ENCODE measurements at regions not wholly inside any gene's neighbourhood (a gene's known extent, or its start where the extent isn't known, plus 50 kb on each side); places are given as distances from the start of the nearest gene placed in this dataset.

DNA sequence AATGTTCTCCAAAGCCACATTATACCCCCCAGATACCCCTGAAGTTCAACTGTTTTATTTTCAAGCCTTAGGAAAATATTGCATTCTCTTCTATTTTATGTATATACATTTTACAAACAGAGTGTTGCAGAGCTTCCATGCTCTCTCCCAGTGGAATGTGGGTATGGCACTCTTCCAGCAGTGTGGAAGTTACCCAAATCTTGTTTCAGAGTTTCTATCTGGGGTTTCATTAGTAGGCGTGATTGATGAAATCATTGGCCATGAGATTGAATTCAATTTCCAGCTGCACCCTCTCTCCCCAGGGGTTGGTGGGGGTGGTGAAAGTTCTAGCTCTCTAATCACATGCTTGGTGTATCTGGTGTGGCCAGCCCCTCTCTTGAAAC is 350.4 kb downstream of the RPS24 start:
- Histone ChIP-seq H3K9ac (ENCODE audit: low read length) (no peak overlapping the region), H3K27ac (ENCODE audit: low read depth, low read length) (no peak overlapping the region), H3K9me3 (ENCODE audit: control insufficient read depth in 1 of 2, insufficient read depth in 1 of 2, low read depth in 1 of 2, low read length in 2 of 2) (no peaks in the 10 kb centered on the region), H4K20me1 (ENCODE audit: insufficient read depth) (no peaks in the 10 kb centered on the region), H3K27me3 (ENCODE audit: insufficient read depth, low read length) (peaks cover 47% of the 10 kb centered on the region), H3K79me2 (ENCODE audit: insufficient read depth, low read length) (no peaks in the 10 kb centered on the region), H3K4me1 (ENCODE audit: control insufficient read depth in 1 of 2, insufficient read depth in 2 of 2, low read length in 2 of 2) (no peaks in the 10 kb centered on the region), H2AFZ (ENCODE audit: low read depth, low read length, poor library complexity, severe bottlenecking) (no peak overlapping the region), H3K36me3 (ENCODE audit: control insufficient read depth in 1 of 2, insufficient read depth in 2 of 2, low read length in 2 of 2) (no peaks in the 10 kb centered on the region), H3K9me2 (ENCODE audit: insufficient read depth) (no peaks in the 10 kb centered on the region), H3K4me2 (ENCODE audit: low read length) (no peak overlapping the region), H3K4me3 (replicated peaks in 1 of 2; ENCODE audit: low read depth in 1 of 2, low read length in 2 of 2) (no peak overlapping the region)
- ChIA-PET CTCF (no interaction called here), RAD21 (ENCODE audit: low non-redundant PET in 1 of 2, low total read pairs in 2 of 2, uncharacterized antibody in 2 of 2, unreplicated experiment in 2 of 2) (no interaction called here), POLR2A (no interaction called here)
- TF ChIP-seq JUND (IDR thresholded peaks at IDR 0.05) (no peak), TCF7L2 (IDR thresholded peaks at IDR 0.05; ENCODE audit: borderline replicate concordance, extremely low read depth, insufficient read depth, insufficient read length) (no peak)
- BruUV-seq (replicated peaks) = no TSS peak
- intact Hi-C loops (cut with micrococcal nuclease) = no loop called here
- ATAC-seq (no peak), DNase-seq (ENCODE audit: low read depth, low spot score) (no peak)

DNA sequence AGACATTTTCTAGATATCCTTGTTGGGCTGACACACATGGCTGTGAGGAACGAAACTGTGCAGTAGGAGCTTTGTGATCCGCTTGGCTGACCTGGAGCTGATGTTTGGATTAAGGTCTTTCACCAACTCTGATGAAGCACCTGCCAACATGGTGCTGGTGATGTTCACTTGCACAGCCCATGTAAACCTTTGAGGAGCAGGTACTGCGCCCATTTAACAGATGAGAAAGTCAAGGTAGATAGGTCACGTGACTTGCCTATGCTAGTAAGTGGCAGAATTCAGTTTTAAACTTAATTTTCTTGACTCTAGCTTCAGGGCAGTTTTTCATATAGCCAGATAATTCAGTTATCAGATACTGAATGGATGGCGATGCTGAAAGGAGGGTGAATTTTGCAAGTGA is 351.9 kb downstream of the RPS24 start:
- ATAC-seq = no peak
- peaks cover 50% of the 10 kb centered on the region for H3K27me3 ChIP-seq (ENCODE audit: insufficient read depth, low read length)

More for the DNA sequence above, 351.9 kb downstream of the RPS24 start:
- no peak overlapping the region for H3K4me2 ChIP-seq (ENCODE audit: low read length)
- ChIA-PET CTCF (no interaction called here), RAD21 (ENCODE audit: low non-redundant PET in 1 of 2, low total read pairs in 2 of 2, uncharacterized antibody in 2 of 2, unreplicated experiment in 2 of 2) (no interaction called here), POLR2A (no interaction called here)
- DNase-seq (ENCODE audit: low read depth, low spot score) = no peak
- BruUV-seq (replicated peaks) = no TSS peak
- no peaks in the 10 kb centered on the region for H3K9me2 ChIP-seq (ENCODE audit: insufficient read depth)
- no peaks in the 10 kb centered on the region for H3K4me1 ChIP-seq (ENCODE audit: control insufficient read depth in 1 of 2, insufficient read depth in 2 of 2, low read length in 2 of 2)
- no peak overlapping the region for H2AFZ ChIP-seq (ENCODE audit: low read depth, low read length, poor library complexity, severe bottlenecking)
- no peak overlapping the region for H3K9ac ChIP-seq (ENCODE audit: low read length)
- TF ChIP-seq, protein P1, sequence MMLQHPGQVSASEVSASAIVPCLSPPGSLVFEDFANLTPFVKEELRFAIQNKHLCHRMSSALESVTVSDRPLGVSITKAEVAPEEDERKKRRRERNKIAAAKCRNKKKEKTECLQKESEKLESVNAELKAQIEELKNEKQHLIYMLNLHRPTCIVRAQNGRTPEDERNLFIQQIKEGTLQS (IDR thresholded peaks at IDR 0.05) = no peak
- TF ChIP-seq, protein P2, sequence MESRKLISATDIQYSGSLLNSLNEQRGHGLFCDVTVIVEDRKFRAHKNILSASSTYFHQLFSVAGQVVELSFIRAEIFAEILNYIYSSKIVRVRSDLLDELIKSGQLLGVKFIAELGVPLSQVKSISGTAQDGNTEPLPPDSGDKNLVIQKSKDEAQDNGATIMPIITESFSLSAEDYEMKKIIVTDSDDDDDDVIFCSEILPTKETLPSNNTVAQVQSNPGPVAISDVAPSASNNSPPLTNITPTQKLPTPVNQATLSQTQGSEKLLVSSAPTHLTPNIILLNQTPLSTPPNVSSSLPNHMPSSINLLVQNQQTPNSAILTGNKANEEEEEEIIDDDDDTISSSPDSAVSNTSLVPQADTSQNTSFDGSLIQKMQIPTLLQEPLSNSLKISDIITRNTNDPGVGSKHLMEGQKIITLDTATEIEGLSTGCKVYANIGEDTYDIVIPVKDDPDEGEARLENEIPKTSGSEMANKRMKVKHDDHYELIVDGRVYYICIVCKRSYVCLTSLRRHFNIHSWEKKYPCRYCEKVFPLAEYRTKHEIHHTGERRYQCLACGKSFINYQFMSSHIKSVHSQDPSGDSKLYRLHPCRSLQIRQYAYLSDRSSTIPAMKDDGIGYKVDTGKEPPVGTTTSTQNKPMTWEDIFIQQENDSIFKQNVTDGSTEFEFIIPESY (IDR thresholded peaks at IDR 0.05; ENCODE audit: extremely low read depth, insufficient replicate concordance, low read length) = no peak
- TF ChIP-seq, protein P3, sequence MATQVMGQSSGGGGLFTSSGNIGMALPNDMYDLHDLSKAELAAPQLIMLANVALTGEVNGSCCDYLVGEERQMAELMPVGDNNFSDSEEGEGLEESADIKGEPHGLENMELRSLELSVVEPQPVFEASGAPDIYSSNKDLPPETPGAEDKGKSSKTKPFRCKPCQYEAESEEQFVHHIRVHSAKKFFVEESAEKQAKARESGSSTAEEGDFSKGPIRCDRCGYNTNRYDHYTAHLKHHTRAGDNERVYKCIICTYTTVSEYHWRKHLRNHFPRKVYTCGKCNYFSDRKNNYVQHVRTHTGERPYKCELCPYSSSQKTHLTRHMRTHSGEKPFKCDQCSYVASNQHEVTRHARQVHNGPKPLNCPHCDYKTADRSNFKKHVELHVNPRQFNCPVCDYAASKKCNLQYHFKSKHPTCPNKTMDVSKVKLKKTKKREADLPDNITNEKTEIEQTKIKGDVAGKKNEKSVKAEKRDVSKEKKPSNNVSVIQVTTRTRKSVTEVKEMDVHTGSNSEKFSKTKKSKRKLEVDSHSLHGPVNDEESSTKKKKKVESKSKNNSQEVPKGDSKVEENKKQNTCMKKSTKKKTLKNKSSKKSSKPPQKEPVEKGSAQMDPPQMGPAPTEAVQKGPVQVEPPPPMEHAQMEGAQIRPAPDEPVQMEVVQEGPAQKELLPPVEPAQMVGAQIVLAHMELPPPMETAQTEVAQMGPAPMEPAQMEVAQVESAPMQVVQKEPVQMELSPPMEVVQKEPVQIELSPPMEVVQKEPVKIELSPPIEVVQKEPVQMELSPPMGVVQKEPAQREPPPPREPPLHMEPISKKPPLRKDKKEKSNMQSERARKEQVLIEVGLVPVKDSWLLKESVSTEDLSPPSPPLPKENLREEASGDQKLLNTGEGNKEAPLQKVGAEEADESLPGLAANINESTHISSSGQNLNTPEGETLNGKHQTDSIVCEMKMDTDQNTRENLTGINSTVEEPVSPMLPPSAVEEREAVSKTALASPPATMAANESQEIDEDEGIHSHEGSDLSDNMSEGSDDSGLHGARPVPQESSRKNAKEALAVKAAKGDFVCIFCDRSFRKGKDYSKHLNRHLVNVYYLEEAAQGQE (IDR thresholded peaks at IDR 0.05; ENCODE audit: low read depth) = no peak
- TF ChIP-seq CEBPB (IDR thresholded peaks at IDR 0.05; ENCODE audit: low read depth) = no peak
- no peak for TF ChIP-seq ZFX (IDR thresholded peaks at IDR 0.05)
- TF ChIP-seq YY1 (IDR thresholded peaks at IDR 0.05; ENCODE audit: extremely low read depth, insufficient replicate concordance, low read depth, low read length) = no peak
- no peak for TF ChIP-seq EZH2 (IDR thresholded peaks at IDR 0.05)
- TF ChIP-seq FOSL1 (IDR thresholded peaks at IDR 0.05; ENCODE audit: low read depth) = no peak
- TF ChIP-seq ELF1 (IDR thresholded peaks at IDR 0.05; ENCODE audit: borderline replicate concordance, low read depth) = no peak
- TF ChIP-seq EGR1 (IDR thresholded peaks at IDR 0.05; ENCODE audit: low read depth) = no peak
- TF ChIP-seq POLR2AphosphoS5 (IDR thresholded peaks at IDR 0.05; ENCODE audit: low read depth, low read length) = no peak
- no peak for TF ChIP-seq JUND (IDR thresholded peaks at IDR 0.05)
- no peaks in the 10 kb centered on the region for H4K20me1 ChIP-seq (ENCODE audit: insufficient read depth)
- H3K4me3 ChIP-seq (replicated peaks in 1 of 2; ENCODE audit: low read depth in 1 of 2, low read length in 2 of 2) = no peak overlapping the region
- H3K79me2 ChIP-seq (ENCODE audit: insufficient read depth, low read length) = no peaks in the 10 kb centered on the region
- intact Hi-C loops (cut with micrococcal nuclease) = no loop called here
- H3K9me3 ChIP-seq (ENCODE audit: control insufficient read depth in 1 of 2, insufficient read depth in 1 of 2, low read depth in 1 of 2, low read length in 2 of 2) = no peaks in the 10 kb centered on the region
- H3K36me3 ChIP-seq (ENCODE audit: control insufficient read depth in 1 of 2, insufficient read depth in 2 of 2, low read length in 2 of 2) = no peaks in the 10 kb centered on the region
- no peak overlapping the region for H3K27ac ChIP-seq (ENCODE audit: low read depth, low read length)

Data from HCT116 (cell line).